ENCODE measurements at regions not wholly inside any gene's neighbourhood (a gene's known extent, or its start where the extent isn't known, plus 50 kb on each side); places are given as distances from the start of the nearest gene placed in this dataset.
A peak's percentile ranks its signal among the peaks of the same experiment; 100 is the strongest.

- no peak for DNase-seq (ENCODE audit: low read depth)
Measured at GRCh38 chr4:121519236-121519838, 138.5 kb upstream of the QRFPR start.

- DNase-seq (ENCODE audit: low read depth): no peak
Measured at GRCh38 chr4:121517241-121517640, 136.4 kb upstream of the QRFPR start.

- DNase-seq (ENCODE audit: low read depth): no peak
Measured at GRCh38 chr4:121514443-121514842, 133.6 kb upstream of the QRFPR start.

GRCh38 chr4:121510341-121510874 is 129.6 kb upstream of the QRFPR start:
- DNase-seq (ENCODE audit: low read depth): no peak

GRCh38 chr4:121485190-121485804 is 104.5 kb upstream of the QRFPR start:
- DNase-seq (ENCODE audit: low read depth): no peak

GRCh38 chr4:121484633-121485032 is 103.8 kb upstream of the QRFPR start:
- DNase-seq (ENCODE audit: low read depth): peak; percentile 37

GRCh38 chr4:121479808-121480207 is 99.0 kb upstream of the QRFPR start:
- DNase-seq (ENCODE audit: low read depth): no peak

- no peak for DNase-seq (ENCODE audit: low read depth)
Measured at GRCh38 chr4:121477480-121477879, 96.7 kb upstream of the QRFPR start.

- DNase-seq (ENCODE audit: low read depth): no peak
Measured at GRCh38 chr4:121477079-121477478, 96.3 kb upstream of the QRFPR start.

GRCh38 chr4:121472937-121473721 is 92.3 kb upstream of the QRFPR start:
- no peak for DNase-seq (ENCODE audit: low read depth)

GRCh38 chr4:121464854-121465253 is 84.0 kb upstream of the QRFPR start:
- no peak for DNase-seq (ENCODE audit: low read depth)

- peak; percentile 59 for DNase-seq (ENCODE audit: low read depth)
Measured at GRCh38 chr4:121462660-121463261, 81.9 kb upstream of the QRFPR start.

GRCh38 chr4:121459026-121459425 is 78.2 kb upstream of the QRFPR start:
- DNase-seq (ENCODE audit: low read depth): no peak

GRCh38 chr4:121457278-121457875 is 76.6 kb upstream of the QRFPR start:
- DNase-seq (ENCODE audit: low read depth): no peak

GRCh38 chr4:121455285-121455684 is 74.5 kb upstream of the QRFPR start:
- DNase-seq (ENCODE audit: low read depth): no peak

- DNase-seq (ENCODE audit: low read depth): no peak
Measured at GRCh38 chr4:121454251-121454979, 73.6 kb upstream of the QRFPR start.

- DNase-seq (ENCODE audit: low read depth): no peak
Measured at GRCh38 chr4:121451310-121451709, 70.5 kb upstream of the QRFPR start.

- no peak for DNase-seq (ENCODE audit: low read depth)
Measured at GRCh38 chr4:121449416-121449815, 68.6 kb upstream of the QRFPR start.

GRCh38 chr4:121448231-121448630 is 67.4 kb upstream of the QRFPR start:
- DNase-seq (ENCODE audit: low read depth): no peak

- DNase-seq (ENCODE audit: low read depth): no peak
Measured at GRCh38 chr4:121439669-121440068, 58.9 kb upstream of the QRFPR start.

Data from fibroblast of the conjunctiva (primary cell).